ENCODE measurements at regions not wholly inside any gene's neighbourhood (a gene's known extent, or its start where the extent isn't known, plus 50 kb on each side); places are given as distances from the start of the nearest gene placed in this dataset.

DNA sequence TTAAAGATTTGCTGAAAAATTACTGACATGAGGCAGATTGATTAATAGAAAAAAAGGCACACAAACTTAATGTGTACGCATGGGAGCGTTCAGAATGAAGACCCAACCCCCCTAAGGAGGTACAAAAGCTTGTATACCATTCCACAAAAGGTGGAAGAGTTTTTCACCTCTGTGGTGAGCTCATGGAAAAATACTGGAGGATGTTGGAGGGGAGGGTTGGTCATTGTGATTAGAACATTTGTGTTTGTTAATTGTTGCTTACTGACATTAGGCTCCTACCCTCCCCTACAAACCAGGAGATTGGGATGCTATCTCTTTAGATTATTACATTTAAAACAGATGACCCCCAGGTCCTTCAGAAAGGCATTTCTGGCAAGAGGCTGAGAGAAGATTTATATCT lies 1973.3 kb downstream of the OLFM4 start:
- TF ChIP-seq POLR2AphosphoS5 (IDR thresholded peaks at IDR 0.05; ENCODE audit: low read depth, low read length) (no peak), TAF1 (IDR thresholded peaks at IDR 0.05; ENCODE audit: low read depth, low read length) (no peak)
